A673 (cell line): ENCODE measurements at regions not wholly inside any gene's neighbourhood (a gene's known extent, or its start where the extent isn't known, plus 50 kb on each side); places are given as distances from the start of the nearest gene placed in this dataset.

ENCODE experiments used
- BruUV-seq: library from RNA; stranded (reverse); fragments of 400-500 nt; replicated peaks from 2 replicates; lab custom pipeline; 2021; lab: Mats Ljungman, UMichigan
- CTCF ChIA-PET: fragments of 300-600 bp; sonication (Branson Sonifier 250); formaldehyde crosslinking; loops from one replicate; lab custom pipeline; 2022; ENCODE audit warnings: antibody characterized with exemption; lab: Charles Lee
- POLR2A ChIA-PET: fragments of 300-600 bp; sonication (Branson Sonifier 250); formaldehyde crosslinking; loops from one replicate; lab custom pipeline; 2022; ENCODE audit warnings: antibody characterized with exemption; ENCODE audit not compliant: low non-redundant PET; lab: Charles Lee
- DNase-seq: peaks from one replicate; pipeline ENCODE4 v3.0.0-alpha.2; 2015; ENCODE audit warnings: low spot score
- H3K27ac ChIP-seq: fragments of 200-600 bp; sonication (generic); 2 replicates; pipeline ENCODE4 v1.5.1; 2016; ENCODE audit warnings: mixed run types, low read depth, mild to moderate bottlenecking, mixed read lengths, antibody characterized with exemption, low read length; ENCODE audit not compliant: poor library complexity, severe bottlenecking
- H3K27me3 ChIP-seq: fragments of 200-600 bp; sonication (generic); replicated peaks from 2 replicates; pipeline ENCODE4 v1.6.1; 2017; ENCODE audit warnings: mixed run types, low read depth, mild to moderate bottlenecking, mixed read lengths, antibody characterized with exemption, low read length; ENCODE audit not compliant: insufficient read depth, poor library complexity
- H3K36me3 ChIP-seq: fragments of 200-600 bp; sonication (generic); 2 replicates; pipeline ENCODE4 v1.6.1; 2016; ENCODE audit warnings: mixed run types, mild to moderate bottlenecking, mixed read lengths, antibody characterized with exemption, low read length; ENCODE audit not compliant: insufficient read depth, poor library complexity, severe bottlenecking
- H3K4me1 ChIP-seq: fragments of 200-600 bp; sonication (generic); 2 replicates; pipeline ENCODE4 v1.6.1; 2017; ENCODE audit warnings: mixed run types, mild to moderate bottlenecking, mixed read lengths, antibody characterized with exemption, low read length; ENCODE audit not compliant: insufficient read depth, poor library complexity, severe bottlenecking
- H3K4me3 ChIP-seq: fragments of 200-600 bp; sonication (generic); 2 replicates; pipeline ENCODE4 v1.5.1; 2016; ENCODE audit warnings: low read depth, mixed run types, mild to moderate bottlenecking, mixed read lengths, low read length; ENCODE audit not compliant: poor library complexity, severe bottlenecking
- H3K9me3 ChIP-seq: fragments of 200-600 bp; sonication (generic); 2 replicates; pipeline ENCODE4 v1.6.1; 2016; ENCODE audit warnings: mixed run types, low read depth, mild to moderate bottlenecking, mixed read lengths, antibody characterized with exemption, low read length; ENCODE audit not compliant: poor library complexity, severe bottlenecking
- EZH2 ChIP-seq: fragments of 200-600 bp; sonication (generic); IDR thresholded peaks from 2 replicates; pipeline ENCODE4 v1.6.1; 2017; ENCODE audit warnings: borderline replicate concordance, low read depth, mild to moderate bottlenecking, mixed read lengths, antibody characterized with exemption, low read length; ENCODE audit not compliant: poor library complexity, severe bottlenecking
- intact Hi-C: fragments of 100-400 bp; cut with micrococcal nuclease; formaldehyde crosslinking; loops from one replicate; pipeline ENCODE4 v1.10.0; 2022; ENCODE audit not compliant: unreplicated experiment
- TF ChIP-seq, protein P1 (sequence below): fragments of 300-800, 200-600 bp; sonication (generic); conservative IDR thresholded peaks from 2 replicates; pipeline ENCODE4 v1.5.1; 2017; ENCODE audit warnings: low read depth, mild to moderate bottlenecking, antibody characterized with exemption, low read length, moderate library complexity, mixed read lengths

DNA sequence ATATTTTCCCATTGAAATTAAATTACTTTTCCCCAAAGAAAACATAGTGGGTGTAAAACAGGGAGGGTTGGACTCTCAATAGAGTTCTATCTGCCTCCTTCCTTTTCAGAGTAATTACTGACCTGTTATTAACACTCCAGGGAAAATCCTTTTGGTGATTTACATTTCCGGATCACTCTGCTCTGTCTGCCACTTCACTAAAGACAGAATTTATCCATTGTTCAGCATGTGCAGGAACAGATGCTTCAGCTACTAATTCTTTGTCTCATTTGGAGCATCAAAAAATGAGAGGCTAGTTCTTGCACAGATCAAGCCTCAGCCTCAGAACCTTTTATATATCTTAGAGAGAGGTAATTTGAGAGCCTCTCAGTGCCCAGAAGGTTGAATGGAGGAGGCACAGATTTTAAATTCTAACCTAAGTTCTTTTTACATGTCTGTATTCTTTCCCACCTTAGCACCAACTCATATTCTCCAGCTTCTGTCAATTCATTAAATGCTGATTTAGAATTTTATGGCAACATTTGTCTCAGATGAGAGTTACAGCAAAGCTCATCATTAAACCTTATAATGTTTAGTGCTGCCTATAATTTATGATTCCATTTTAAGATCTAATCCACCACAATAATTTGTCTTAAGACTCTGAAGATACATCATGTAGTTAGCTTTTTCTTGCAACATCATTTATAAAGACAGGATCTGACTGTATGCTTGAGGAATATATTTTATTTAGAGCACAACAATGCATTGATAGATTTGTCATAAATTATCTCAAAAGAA, 1494.4 kb downstream of the STIM2 start:
- no TSS peak for BruUV-seq
- H3K9me3 ChIP-seq: peaks cover 9% of the 10 kb centered on the region
- ChIA-PET POLR2A (no interaction called here), CTCF (no interaction called here)
- intact Hi-C loops: loop anchor here (5.0 kb wide), 1 partner anchor 493 kb away; no protein-coding TSS in a partner anchor
- TF ChIP-seq EZH2: no peak
- TF ChIP-seq, protein P1, sequence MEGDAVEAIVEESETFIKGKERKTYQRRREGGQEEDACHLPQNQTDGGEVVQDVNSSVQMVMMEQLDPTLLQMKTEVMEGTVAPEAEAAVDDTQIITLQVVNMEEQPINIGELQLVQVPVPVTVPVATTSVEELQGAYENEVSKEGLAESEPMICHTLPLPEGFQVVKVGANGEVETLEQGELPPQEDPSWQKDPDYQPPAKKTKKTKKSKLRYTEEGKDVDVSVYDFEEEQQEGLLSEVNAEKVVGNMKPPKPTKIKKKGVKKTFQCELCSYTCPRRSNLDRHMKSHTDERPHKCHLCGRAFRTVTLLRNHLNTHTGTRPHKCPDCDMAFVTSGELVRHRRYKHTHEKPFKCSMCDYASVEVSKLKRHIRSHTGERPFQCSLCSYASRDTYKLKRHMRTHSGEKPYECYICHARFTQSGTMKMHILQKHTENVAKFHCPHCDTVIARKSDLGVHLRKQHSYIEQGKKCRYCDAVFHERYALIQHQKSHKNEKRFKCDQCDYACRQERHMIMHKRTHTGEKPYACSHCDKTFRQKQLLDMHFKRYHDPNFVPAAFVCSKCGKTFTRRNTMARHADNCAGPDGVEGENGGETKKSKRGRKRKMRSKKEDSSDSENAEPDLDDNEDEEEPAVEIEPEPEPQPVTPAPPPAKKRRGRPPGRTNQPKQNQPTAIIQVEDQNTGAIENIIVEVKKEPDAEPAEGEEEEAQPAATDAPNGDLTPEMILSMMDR: no peak
- peak; percentile 92 for DNase-seq
- H3K27ac ChIP-seq: no peak overlapping the region
- H3K4me3 ChIP-seq: no peak overlapping the region
- H3K4me1 ChIP-seq: peaks cover 38% of the 10 kb centered on the region
- H3K27me3 ChIP-seq: no peaks in the 10 kb centered on the region
- H3K36me3 ChIP-seq: no peaks in the 10 kb centered on the region

DNA sequence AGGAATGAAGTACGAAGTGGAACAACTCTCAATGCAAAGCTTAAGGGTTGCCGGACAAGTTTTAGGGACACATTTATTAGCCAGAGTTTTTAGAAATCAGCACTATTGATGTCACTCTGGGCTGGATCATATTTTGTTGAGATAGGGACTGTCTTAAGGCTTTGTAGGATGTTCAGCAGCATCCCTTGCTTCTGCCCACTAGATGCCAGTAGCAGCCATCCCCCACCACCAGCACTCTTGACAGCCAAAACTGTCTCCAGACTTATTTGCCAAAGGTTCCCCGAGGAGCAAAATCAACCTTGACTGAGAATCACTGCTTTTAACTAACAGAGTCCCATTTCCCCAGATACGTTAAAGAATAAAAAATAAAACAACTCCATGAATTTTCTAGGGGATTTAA, 1497.3 kb downstream of the STIM2 start:
- TF ChIP-seq, protein P1: peak; percentile 68
- no peak for TF ChIP-seq EZH2
- ChIA-PET CTCF (no interaction called here), POLR2A (no interaction called here)
- DNase-seq: peak; percentile 77
- no TSS peak for BruUV-seq
- Histone ChIP-seq H3K9me3 (no peaks in the 10 kb centered on the region), H3K27me3 (no peaks in the 10 kb centered on the region), H3K4me1 (peaks cover 29% of the 10 kb centered on the region), H3K4me3 (no peak overlapping the region), H3K36me3 (no peaks in the 10 kb centered on the region), H3K27ac (no peak overlapping the region)
- intact Hi-C loops: loop anchor here (2.0 kb wide), 1 partner anchor 163 kb away; no protein-coding TSS in a partner anchor

DNA sequence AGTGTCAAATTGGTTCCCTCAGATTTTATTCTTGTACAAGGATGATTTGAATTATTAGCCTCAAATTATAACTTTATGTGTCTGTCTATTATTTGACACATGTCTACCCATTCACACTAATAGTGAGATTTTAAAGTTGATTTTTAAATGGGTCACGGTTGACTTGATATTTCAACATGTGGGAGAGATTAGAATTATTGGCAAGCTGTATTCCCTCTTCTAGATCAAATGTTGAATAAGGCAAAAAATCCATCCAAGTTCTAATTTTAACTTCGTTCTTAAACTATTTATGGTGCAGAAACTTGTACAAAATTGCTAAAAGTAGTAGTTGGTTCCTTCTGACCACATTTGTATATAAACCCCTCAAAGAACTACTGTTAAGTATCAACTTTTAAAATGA, 1498.0 kb downstream of the STIM2 start:
- DNase-seq: no peak
- Histone ChIP-seq H3K9me3 (no peaks in the 10 kb centered on the region), H3K4me3 (no peak overlapping the region), H3K27ac (no peak overlapping the region), H3K4me1 (peaks cover 29% of the 10 kb centered on the region), H3K36me3 (no peaks in the 10 kb centered on the region), H3K27me3 (no peaks in the 10 kb centered on the region)
- POLR2A ChIA-PET: no interaction called here
- CTCF ChIA-PET: no interaction called here
- no peak for TF ChIP-seq EZH2
- TF ChIP-seq, protein P1: no peak
- BruUV-seq: no TSS peak
- intact Hi-C loops: loop anchor here (2.0 kb wide), 1 partner anchor 162 kb away; no protein-coding TSS in a partner anchor
